HG02610 (cell line): ENCODE measurements at regions not wholly inside any gene's neighbourhood (a gene's known extent, or its start where the extent isn't known, plus 50 kb on each side); places are given as distances from the start of the nearest gene placed in this dataset.
"Not testable (repeated sequence)": the region's sequence is repeated elsewhere in the genome, so short reads cannot be mapped to it uniquely, and the experiment has no call there.

Experiments used
- ATAC-seq: cut with Tn5 transposase; IDR thresholded peaks from one replicate; pipeline ENCODE4 v1.9.1; 2021; ENCODE audit warnings: mild to moderate bottlenecking, moderate library complexity; ENCODE audit not compliant: unreplicated experiment

DNA sequence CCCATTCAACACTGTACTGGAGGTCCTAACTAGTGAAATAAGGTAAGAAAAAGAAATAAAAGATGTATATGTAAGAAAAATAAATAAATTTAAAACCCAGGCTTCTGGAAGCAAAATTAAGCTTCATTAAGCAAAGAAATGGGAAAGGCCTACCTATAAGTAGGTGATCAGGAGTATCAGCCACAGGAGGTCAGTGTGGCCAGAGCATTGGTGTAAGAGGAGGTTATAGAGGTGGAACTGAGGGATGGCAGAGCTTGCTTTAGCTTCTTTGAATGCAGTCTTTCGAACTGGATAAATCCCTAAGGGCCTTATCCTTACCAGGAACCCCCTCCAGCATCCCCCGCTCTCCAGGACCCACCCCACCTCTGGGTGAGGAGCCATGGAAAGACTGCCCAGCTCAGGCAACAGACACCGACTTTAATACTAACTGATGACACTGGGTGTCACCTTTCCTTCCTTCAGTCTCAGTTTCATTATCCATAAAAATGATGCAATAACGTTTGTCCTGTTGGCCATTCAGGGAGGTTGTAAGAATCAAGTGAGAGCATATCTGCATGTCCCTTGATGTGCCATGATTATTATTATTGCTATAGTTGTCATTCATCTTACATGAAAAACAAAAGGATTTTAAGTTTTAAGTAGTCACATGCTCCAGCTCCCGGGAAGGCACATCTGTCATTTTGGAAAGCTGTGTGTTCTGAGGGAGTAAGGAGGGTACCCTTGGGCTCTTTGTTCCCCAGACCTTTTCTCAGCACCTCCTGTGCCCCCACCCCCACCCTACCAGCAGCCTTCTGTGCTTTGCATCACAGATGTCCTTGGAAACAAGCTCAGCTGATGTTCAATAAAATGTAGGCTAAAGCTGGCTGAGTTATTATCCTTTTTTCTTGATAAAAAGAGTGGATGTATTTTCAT lies 50.8 kb upstream of the CTNNA1 start:
- no peak for ATAC-seq

DNA sequence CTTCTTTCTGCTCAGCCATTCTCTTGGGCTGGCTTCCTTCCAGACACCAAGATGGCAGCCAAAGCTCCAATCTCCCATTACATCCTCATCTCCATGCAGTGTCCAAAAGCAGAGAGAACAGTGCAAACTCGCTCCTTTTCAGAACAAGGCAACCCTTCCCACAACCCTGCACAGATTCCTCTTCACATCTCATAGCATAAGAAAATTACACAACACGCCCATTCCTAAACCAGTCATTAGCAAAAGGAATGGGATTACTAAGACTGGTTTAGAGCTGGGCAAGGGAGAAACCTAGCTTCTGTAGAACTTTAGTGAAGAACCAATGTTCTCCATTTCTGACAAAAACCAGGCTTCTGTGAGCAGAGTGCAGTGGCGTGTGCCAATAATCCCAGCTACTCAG lies 51.5 kb upstream of the CTNNA1 start:
- ATAC-seq, result no peak

DNA sequence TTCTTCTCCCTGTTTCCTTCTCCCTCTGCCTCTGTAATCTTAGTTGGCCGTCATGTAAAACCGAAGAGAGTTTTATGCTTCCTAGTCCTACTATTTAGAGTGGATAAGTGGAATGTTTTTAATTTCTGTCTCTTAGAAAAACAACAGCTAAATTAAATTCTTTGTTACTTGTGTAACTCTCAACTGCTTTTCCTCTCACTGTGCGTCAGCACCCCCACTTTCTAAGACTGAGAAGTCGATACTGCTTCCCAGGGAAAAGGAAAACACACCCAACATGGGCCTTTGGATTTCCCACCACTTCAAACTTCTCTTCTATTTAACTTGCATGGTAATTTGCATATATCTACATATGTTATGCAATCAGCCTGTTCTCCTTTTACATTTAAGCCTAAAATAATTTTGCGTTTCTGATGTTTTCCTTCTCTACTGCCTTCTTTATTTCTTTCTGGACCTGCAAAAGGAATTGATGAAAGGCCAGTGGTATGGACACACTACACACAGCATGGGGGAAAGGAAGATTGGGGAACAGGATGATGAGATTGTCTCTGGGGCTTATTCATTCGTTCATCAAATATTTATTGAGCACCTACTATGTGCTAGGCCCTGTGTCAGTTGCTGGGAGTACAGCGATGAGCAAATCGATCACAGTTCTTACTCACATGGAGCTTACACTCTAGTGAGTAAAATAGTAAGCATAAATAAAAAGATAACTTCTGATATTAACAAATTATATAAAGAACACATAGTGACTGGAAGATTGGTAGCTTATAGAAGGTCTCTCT lies 52.5 kb upstream of the CTNNA1 start:
- no peak for ATAC-seq

DNA sequence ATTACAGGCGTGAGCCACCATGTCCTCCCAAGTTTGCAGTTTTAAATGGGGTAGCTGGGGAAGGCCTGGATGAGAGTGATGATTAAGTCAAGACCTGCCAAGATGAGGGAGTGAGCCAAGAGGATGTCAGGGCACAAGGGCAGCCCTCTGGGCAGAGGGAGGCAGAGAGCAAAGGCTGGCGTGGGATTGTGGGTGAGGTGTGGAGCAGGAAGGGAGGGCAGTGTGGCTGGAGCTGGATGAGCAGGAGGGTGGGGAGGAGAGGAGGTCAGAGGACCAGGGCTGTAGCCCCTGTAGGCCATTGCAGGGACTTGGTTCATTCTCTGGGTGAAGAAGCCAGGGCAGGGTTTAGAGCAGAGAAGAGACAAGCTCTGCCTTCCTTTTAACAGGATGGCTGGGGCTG lies 53.7 kb upstream of the CTNNA1 start:
- ATAC-seq, result no peak

DNA sequence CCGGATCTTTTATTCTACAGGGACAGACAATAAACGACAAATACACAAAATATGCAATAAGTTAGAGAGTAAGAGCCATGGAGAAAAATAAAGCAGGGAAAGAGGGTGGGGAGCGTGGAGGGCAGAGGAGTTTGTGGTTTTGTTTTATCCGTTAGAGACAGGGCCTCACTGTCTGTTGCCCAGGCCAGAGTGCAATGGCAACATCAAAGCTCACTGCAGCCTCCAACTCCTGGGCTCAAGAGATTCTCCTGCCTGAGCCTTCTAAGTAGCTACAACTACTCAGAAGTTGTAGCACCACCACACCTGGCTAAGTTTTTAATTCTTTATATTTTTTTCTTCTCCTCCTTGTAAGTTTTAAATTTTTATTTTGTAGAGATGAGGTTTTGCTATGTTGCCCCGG lies 54.5 kb upstream of the CTNNA1 start:
- no peak for ATAC-seq

DNA sequence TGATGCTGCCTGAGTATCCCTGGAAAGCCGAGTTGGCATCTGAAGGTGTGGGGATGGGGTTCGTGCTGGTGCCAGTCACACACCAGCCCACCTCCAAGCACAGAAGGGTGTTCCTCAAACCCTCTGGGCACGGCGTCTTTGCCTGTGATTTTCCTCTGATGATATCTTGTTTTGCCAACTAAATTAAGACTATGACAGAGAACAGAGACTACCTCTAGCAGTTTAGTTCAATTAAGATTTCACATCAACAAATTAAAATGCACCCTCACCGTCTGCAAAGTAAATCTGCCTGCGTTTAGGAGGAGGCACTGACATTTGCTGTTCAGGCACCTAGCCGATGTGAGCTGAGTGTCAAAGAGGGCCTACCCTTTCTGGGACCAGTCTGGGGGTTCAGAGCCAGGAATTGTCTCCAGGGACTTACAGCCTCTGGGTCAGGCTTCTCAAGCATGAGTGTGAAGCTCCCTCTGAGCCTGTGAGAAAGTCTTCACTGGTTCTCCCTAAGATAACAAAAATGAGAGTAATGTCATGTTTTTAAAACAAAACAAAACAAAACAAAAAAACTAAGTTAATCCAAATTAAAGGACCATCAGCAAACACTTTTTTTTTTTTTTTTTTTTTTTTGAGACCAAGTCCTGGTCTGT lies 55.4 kb upstream of the CTNNA1 start:
- ATAC-seq, result no peak

DNA sequence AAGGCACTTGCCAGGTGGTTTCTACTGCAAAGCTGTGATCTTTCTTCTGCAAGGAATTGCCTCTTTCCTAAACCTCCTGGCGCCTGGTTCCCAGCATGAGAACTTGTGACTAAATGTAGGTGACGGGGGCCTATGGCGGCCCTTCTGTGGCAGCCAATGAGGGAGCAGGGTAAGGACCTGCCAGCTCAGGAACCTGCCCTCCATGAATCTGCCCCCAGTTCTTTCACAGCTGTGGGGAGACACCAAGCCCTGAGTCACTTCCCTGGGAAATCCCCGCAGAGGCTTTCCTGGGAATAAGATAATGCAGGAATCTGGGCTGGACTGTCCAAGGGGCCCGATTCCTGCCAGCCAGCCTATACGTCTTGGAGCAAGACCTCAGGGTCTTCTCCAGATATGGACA lies 56.7 kb upstream of the CTNNA1 start:
- ATAC-seq, result no peak

DNA sequence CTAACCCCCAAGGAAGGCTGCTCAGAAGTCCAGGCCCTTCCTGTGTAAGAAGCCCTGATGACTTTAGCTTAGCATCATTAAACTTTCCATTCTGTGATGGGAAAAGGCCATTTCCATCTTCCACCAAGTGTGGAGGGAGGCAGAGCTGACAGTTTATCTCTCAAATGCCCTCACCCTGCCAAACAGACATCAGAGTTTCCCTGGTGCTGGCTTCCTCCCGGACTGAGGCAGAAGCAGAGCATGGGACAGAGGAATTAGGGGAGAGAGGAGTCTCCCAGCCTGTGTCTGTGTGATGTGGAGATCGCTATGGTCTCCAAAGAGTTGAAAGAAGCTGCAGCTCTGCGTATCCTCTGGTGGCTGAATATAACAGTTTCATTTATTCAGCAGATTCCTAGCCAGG lies 57.4 kb upstream of the CTNNA1 start:
- no peak for ATAC-seq

DNA sequence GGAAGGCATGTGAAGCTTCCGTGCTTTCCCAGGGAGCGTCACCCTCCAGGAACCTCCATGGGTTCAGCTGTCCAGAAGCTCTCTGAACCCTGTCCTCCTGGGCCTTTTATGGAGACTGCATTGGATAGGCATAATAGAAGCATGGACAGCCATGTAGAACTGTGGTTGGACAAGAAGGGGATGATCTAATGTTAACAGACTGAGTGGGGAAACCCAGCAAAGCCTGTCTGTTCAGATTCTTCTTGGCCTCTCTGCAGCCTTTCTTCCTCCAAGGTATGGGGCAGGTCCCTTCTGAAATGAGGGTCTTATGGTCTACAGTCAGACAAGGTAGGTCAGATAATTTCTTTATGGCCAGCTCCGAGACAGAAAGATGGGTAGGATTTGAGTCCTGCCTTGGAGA lies 59.1 kb upstream of the CTNNA1 start:
- ATAC-seq, result no peak

DNA sequence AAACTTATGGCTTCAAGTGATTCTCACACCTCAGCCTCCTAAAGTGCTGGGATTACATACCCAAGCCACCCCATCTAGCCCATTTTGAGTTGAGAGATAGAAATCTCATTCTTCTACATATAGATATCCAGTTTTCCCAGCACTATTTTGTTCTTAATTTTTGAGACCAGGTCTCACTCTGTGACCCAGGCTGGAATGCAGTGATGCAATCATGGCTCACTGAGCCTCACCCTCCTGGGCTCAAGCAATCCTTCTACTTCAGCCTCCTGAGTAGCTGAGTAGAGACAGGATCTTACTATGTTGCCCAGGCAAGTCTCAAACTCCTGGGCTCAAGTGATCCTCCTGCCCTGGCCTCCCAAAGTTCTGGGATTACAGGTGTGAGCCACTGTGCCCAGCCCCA lies 60.9 kb upstream of the CTNNA1 start:
- no peak for ATAC-seq

DNA sequence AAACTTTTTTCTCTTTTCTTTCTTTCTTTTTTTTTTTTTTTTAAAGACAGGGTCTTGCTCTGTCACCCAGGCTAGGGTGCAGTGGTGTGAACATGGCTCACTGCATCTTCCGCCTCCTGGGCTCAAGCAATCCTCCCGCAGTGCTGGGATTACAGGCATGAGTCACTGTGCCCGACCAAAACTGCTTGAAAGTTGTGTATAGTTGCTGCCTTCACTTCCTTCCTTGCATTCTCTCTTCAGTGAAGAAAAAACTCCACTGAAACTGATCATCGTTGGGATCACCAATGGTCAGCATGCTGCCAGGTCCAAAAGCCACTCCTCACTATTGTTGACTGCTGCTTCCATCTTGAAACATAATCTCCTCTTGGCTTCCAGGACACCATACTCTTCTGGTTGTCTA lies 66.6 kb upstream of the CTNNA1 start:
- no peak for ATAC-seq

DNA sequence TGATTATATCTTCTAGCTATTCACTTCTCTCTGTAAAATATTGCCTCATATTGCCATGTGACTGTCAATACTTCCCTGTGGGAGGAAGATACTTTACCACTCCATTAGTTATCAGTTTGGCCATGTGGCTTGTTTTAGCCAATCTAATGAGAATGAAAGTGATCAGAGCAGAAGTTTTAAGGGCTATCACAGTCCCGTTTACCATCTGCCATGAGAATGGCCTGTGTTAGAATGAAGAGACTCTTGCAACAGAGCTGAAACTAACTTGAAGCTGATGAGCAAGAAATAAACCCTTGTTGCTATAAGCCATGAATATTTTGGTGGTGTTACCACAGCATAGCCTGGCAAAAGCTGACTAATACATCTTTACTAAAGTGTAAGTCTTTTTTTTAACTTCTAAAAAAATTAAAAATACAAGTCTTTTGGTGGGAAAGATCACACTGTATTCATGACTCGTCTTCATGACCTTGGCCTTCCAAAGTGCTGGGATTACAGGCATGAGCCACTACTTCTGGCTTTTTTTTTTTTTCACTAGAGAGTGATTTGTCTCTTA lies 68.0 kb upstream of the CTNNA1 start:
- ATAC-seq, result no peak

DNA sequence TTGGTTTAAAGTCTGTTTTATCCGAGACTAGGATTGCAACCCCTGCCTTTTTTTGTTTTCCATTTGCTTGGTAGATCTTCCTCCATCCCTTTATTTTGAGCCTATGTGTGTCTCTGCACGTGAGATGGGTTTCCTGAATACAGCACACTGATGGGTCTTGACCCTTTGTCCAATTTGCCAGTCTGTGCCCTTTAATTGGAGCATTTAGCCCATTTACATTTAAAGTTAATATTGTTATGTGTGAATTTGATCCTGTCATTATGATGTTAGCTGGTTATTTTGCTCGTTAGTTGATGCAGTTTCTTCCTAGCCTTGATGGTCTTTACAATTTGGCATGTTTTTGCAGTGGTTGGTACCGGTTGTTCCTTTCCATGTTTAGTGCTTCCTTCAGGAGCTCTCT lies 70.8 kb upstream of the CTNNA1 start:
- not testable (repeated sequence) for ATAC-seq

DNA sequence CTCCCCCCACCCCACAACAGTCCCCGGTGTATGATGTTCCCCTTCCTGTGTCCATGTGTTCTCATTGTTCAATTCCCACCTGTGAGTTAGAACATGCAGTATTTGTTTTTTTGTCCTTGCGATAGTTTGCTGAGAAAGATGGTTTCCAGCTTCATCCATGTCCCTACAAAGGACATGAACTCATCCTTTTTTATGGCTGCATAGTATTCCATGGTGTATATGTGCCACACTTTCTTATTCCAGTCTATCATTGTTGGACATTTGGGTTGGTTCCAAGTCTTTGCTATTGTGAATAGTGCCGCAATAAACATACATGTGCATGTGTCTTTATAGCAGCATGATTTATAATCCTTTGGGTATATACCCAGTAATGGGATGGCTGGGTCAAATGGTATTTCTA lies 74.4 kb upstream of the CTNNA1 start:
- not testable (repeated sequence) for ATAC-seq

DNA sequence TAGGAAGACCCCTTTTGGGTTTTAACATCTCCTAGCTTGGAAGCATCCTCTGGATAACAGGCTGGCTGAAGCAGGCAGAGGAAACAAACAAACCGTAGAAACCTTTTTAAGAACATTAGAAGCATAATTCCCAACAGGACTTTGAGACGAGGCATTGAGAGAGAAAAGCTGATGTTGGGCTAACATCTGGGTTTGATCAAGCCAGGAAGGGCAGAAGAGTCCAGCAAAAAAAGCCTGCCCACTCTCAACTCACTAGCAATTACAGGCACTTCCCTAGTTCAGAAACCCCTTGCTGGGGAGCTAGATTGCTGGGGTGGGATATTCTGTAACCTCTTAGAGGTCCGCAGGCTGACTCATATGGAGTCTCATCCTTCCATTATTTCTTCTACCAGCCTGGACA lies 75.4 kb upstream of the CTNNA1 start:
- ATAC-seq, result no peak

DNA sequence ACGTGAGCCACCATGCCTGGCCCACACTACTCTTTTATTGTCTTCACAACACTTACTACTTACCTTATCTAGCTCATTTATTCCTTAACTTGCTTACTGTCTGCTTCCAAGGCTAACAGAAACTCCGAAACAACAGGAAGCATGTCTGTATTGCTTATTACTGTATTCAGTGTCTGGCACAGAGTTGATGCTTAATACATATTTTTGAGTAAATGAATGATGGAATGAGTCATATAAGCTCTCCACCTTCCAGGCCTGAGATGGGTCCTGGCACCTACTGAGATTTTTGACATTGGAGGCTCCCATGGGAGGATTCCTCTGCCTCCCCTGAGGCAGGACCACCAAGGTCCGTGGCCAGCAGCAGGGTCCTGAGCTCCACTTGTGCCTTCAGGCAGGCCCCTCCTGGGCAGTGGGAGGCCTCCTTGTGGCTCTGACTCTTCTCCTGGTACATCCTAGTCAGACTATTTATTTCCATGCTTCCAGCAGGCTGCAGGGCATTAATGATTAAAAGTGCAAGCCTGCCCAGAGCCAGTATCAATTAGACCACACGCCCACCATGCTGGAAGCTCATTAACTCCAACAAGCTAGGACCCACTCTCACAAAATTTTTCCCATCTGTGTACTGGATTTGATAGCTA lies 76.5 kb upstream of the CTNNA1 start:
- ATAC-seq, result no peak

DNA sequence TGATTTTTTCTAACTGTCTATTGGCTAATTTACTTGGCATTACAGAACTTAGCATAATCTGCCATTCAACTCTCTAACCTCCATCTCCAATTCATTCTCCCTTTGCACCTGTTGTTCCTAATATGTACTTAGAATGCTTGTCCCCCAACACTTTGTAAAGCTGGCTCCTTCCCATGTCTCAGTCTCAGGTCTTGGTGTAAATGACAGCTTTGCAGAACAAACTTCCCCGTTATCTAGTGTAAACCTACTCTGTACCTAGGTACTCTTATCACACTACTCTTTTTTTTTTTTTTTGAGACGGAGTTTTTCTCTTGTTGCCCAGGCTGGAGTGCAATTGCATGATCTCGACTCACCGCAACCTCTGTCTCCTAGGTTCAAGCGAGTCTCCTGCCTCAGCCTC lies 77.2 kb upstream of the CTNNA1 start:
- no peak for ATAC-seq

DNA sequence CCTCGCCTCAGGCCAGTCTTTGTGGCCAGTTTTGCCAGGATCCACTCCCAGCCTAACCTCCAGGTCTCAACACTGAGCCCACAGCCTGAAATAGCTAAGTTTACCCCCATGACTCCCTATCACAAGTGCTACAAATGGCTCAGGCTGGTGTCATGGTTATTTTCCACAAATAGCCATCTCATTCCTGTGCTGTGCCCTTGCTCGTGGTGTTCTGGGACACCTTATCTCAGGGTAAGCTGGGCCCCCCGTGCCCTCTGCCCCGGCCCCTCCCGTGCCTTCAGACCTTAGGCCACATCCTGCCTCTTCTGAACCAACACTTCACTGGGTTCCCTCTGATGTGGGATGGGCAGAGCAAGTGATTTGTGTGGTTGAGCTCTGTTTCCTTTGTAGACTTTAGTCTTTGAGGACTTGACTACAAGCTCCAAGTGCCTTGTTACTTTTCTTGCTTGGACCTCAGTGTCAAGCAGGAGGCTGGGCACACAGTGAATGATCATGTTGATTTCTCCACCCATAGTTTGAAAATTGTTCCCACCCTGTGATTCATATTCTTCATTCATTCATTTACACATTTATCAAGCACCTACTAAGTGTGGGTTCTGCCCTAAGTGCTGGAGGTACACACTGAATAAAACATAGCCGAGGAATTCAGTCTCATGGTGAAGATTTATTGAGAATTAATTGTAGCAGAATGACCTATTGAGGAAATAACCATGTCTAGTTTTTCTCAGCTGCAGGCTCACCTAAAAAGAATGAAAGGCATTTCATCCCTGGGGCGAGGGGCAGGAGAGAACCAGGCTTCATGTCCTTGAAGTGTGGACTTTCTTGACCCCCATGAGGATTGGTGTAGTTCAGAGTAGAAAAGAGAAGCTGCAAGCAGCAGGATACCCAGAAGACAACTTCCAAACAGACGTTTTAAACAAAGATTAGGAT lies 84.5 kb upstream of the CTNNA1 start:
- ATAC-seq, result no peak

DNA sequence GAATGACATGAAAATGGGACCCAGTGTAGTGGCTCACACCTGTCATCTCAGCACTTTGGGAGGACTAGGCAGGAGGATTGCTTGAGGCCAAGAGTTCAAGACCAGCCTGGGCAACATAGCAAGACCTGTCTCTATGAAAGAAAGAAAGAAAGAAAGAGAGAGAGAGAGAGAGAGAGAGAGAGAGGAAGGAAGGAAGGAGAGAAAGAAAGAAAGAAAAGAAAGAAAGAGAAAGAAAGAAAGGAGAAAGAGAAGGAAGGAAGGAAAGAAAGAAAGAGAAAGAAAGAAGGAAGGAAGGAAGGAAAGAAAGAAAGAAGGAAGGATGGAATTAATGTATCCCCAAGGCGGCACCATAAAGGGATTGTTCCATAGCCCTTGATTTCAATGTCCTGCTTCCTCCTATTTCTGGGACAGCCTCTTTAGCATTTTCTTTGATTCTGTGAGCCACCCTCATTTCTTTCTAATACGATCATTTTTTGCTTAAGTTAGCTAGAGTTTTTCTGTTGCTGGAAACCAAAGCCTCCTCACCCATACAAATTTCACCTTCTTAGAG lies 85.4 kb upstream of the CTNNA1 start:
- ATAC-seq, result not testable (repeated sequence)
